Sigmoid colon (tissue), 6 donors: ENCODE measurements at regions not wholly inside any gene's neighbourhood (a gene's known extent, or its start where the extent isn't known, plus 50 kb on each side); places are given as distances from the start of the nearest gene placed in this dataset.

ENCODE experiments used
- DNase-seq: peaks from one replicate; pipeline ENCODE4 v3.0.0-alpha.2; 2019
- H3K27ac ChIP-seq, 4 donors: fragments of 200-600 bp; sonication (generic); one replicate each; pipeline ENCODE4 v1.5.1; 2016 to 2019; ENCODE audit warnings: mild to moderate bottlenecking in 1 of 4
- H3K27me3 ChIP-seq, 3 donors: fragments of 200-600 bp; sonication (generic); one replicate each; pipeline ENCODE4 v1.5.1; 2019; ENCODE audit warnings: mild to moderate bottlenecking in 1 of 3
- H3K36me3 ChIP-seq, 4 donors: fragments of 200-600 bp; sonication (generic); one replicate each; pipeline ENCODE4 v1.5.1; 2016 to 2019
- H3K4me1 ChIP-seq, 4 donors: fragments of 200-600 bp; sonication (generic); one replicate each; pipeline ENCODE4 v1.5.1; 2017 to 2019
- H3K4me3 ChIP-seq, 4 donors: fragments of 200-600 bp; sonication (generic); one replicate each; pipeline ENCODE4 v1.5.1; 2017 to 2019; ENCODE audit warnings: mild to moderate bottlenecking in 2 of 4, moderate library complexity in 1 of 4
- H3K9me3 ChIP-seq, 4 donors: fragments of 200-600 bp in 3 of 4; sonication (generic) in 3 of 4; one replicate each; pipeline versions ENCODE4 v1.5.1 to v1.6.1; 2013 to 2019
- EP300 ChIP-seq, 4 donors: sonication (generic); formaldehyde crosslinking; IDR thresholded peaks; one replicate each; pipeline ENCODE4 v1.6.1; 2017; ENCODE audit warnings: antibody characterized with exemption in 4 of 4
- POLR2A ChIP-seq, 2 donors: fragments of 450-650 bp; IDR thresholded peaks; one replicate each; pipeline ENCODE4 v1.6.1; 2016; ENCODE audit warnings: antibody characterized with exemption in 2 of 2, mild to moderate bottlenecking in 2 of 2, moderate library complexity in 2 of 2
- POLR2AphosphoS5 ChIP-seq, 4 donors: sonication (generic); formaldehyde crosslinking; IDR thresholded peaks; one replicate each; pipeline ENCODE4 v1.6.1; 2017; ENCODE audit warnings: antibody characterized with exemption in 4 of 4
- WGBS, 2 donors: extraction: QIAGEN DNeasy Blood & Tissue Kit; methylation state at CpG; one replicate each; pipeline ENCODE4 v1.1.7; 2013; 5-methylcytosine and 5-hydroxymethylcytosine counted together
- intact Hi-C: fragments of 100-400 bp; cut with DNase I; formaldehyde crosslinking; loops from one replicate; pipeline ENCODE4 v1.15.1; 2023
- TF ChIP-seq, protein P1 (sequence below), 4 experiments: fragments of 450-650 bp in 3 of 4; fragments of 200-600 bp in 1 of 4; IDR thresholded peaks; one replicate each; pipeline ENCODE4 v1.5.1; 2016 to 2019; ENCODE audit warnings: antibody characterized with exemption in 4 of 4, mild to moderate bottlenecking in 3 of 4, moderate library complexity in 2 of 4
- donor health status: healthy with polysubstance abuse.
- donor health status: healthy.

DNA sequence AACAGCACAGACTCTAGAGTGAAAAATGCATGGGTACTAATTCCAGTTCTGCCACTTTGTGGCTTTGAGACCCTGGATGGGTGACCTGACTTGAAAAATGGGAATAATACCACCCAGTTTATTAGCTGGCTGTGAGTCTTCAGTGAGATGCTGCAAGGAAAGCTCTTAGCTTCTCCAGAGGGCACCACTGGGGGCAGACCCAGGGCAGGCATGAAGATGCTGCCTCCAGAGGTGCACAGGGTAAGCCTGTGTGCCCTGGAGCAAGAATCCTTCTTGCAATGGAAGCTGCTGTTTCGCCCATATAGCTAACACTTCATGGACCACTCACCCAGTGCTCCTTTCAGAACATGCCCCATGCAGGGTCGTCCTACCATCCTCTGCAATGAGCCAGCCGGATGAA is 75.7 kb downstream of the C5orf15 start:
- H3K27ac ChIP-seq: no peak overlapping the region
- no peaks in the 10 kb centered on the region for H3K9me3 ChIP-seq
- TF ChIP-seq POLR2AphosphoS5 (IDR thresholded peaks at IDR 0.05) (no peak), EP300 (IDR thresholded peaks at IDR 0.05) (no peak), POLR2A (IDR thresholded peaks at IDR 0.05) (no peak)
- TF ChIP-seq, protein P1, sequence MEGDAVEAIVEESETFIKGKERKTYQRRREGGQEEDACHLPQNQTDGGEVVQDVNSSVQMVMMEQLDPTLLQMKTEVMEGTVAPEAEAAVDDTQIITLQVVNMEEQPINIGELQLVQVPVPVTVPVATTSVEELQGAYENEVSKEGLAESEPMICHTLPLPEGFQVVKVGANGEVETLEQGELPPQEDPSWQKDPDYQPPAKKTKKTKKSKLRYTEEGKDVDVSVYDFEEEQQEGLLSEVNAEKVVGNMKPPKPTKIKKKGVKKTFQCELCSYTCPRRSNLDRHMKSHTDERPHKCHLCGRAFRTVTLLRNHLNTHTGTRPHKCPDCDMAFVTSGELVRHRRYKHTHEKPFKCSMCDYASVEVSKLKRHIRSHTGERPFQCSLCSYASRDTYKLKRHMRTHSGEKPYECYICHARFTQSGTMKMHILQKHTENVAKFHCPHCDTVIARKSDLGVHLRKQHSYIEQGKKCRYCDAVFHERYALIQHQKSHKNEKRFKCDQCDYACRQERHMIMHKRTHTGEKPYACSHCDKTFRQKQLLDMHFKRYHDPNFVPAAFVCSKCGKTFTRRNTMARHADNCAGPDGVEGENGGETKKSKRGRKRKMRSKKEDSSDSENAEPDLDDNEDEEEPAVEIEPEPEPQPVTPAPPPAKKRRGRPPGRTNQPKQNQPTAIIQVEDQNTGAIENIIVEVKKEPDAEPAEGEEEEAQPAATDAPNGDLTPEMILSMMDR (IDR thresholded peaks at IDR 0.05): no peak
- intact Hi-C loops: no loop called here
- H3K4me3 ChIP-seq: no peak overlapping the region
- H3K4me1 ChIP-seq: no peaks in the 10 kb centered on the region
- H3K36me3 ChIP-seq: no peaks in the 10 kb centered on the region
- no peaks in the 10 kb centered on the region for H3K27me3 ChIP-seq
- 85 to 90% methylated on average over 3 of the region's 3 CpGs for WGBS, 2 donors
- DNase-seq: peak; percentile 30

DNA sequence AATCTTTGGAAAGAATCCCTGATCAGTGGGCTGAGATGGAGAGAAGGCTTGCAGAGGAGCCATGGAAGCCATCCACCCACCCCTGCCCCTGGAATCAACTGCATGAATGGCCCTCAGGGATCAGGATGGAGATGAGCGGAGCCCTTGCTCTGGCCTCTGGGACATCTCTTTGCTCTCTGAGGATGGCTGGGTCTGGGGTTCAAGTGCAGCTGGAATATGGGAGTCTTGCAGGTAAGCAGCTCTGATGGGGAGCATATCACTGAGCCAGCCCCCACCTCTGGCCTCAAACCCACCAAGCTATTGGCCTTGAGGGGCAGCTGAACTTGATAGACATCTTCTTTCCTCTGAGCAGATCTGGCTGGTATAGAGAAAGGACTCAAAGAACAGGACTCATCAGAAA is 76.1 kb downstream of the C5orf15 start:
- Histone ChIP-seq H3K36me3 (no peaks in the 10 kb centered on the region), H3K4me3 (no peak overlapping the region), H3K4me1 (no peaks in the 10 kb centered on the region), H3K27ac (no peak overlapping the region), H3K27me3 (no peaks in the 10 kb centered on the region), H3K9me3 (no peaks in the 10 kb centered on the region)
- WGBS, 2 donors: 98% methylated on average over 1 of the region's 1 CpG
- intact Hi-C loops: no loop called here
- DNase-seq: peak; percentile 37
- no peak for TF ChIP-seq EP300 (IDR thresholded peaks at IDR 0.05)
- no peak for TF ChIP-seq POLR2A (IDR thresholded peaks at IDR 0.05)
- TF ChIP-seq, protein P1 (IDR thresholded peaks at IDR 0.05): no peak
- no peak for TF ChIP-seq POLR2AphosphoS5 (IDR thresholded peaks at IDR 0.05)

GRCh38 chr5:133891390-133891789 is 77.0 kb downstream of the C5orf15 start:
- no peaks in the 10 kb centered on the region for H3K9me3 ChIP-seq
- no peaks in the 10 kb centered on the region for H3K27me3 ChIP-seq
- 80 to 83% methylated on average over 5 of the region's 5 CpGs for WGBS, 2 donors
- H3K4me3 ChIP-seq: no peak overlapping the region
- intact Hi-C loops: no loop called here
- TF ChIP-seq, protein P1 (IDR thresholded peaks at IDR 0.05): no peak
- TF ChIP-seq POLR2A (IDR thresholded peaks at IDR 0.05) (no peak), POLR2AphosphoS5 (IDR thresholded peaks at IDR 0.05) (no peak)
- H3K27ac ChIP-seq: no peak overlapping the region
- no peaks in the 10 kb centered on the region for H3K36me3 ChIP-seq
- H3K4me1 ChIP-seq: no peaks in the 10 kb centered on the region
- DNase-seq: peak; percentile 34

GRCh38 chr5:133890776-133891280 is 77.6 kb downstream of the C5orf15 start:
- H3K27ac ChIP-seq: no peak overlapping the region
- H3K27me3 ChIP-seq: no peaks in the 10 kb centered on the region
- no peaks in the 10 kb centered on the region for H3K9me3 ChIP-seq
- no peaks in the 10 kb centered on the region for H3K4me1 ChIP-seq
- 73 to 88% methylated on average over 1 of the region's 1 CpG for WGBS, 2 donors
- no peak overlapping the region for H3K4me3 ChIP-seq
- TF ChIP-seq EP300 (IDR thresholded peaks at IDR 0.05): no peak
- peak; percentile 35 for DNase-seq
- intact Hi-C loops: no loop called here
- no peaks in the 10 kb centered on the region for H3K36me3 ChIP-seq

GRCh38 chr5:133890314-133890713 is 78.1 kb downstream of the C5orf15 start:
- DNase-seq: peak; percentile 35
- Histone ChIP-seq H3K4me1 (peaks cover 0 to 1% (median 0%) of the 10 kb centered on the region in 4 donors), H3K4me3 (no peak overlapping the region), H3K36me3 (no peaks in the 10 kb centered on the region), H3K27ac (no peak overlapping the region), H3K27me3 (no peaks in the 10 kb centered on the region), H3K9me3 (no peaks in the 10 kb centered on the region)
- 82% methylated on average over 2 of the region's 2 CpGs for WGBS, 2 donors
- intact Hi-C loops: no loop called here
- TF ChIP-seq POLR2AphosphoS5 (IDR thresholded peaks at IDR 0.05): no peak
- TF ChIP-seq POLR2A (IDR thresholded peaks at IDR 0.05): no peak
- TF ChIP-seq, protein P1 (IDR thresholded peaks at IDR 0.05): no peak
- TF ChIP-seq EP300 (IDR thresholded peaks at IDR 0.05): no peak
